ENCODE measurements at regions not wholly inside any gene's neighbourhood (a gene's known extent, or its start where the extent isn't known, plus 50 kb on each side); places are given as distances from the start of the nearest gene placed in this dataset.

GRCh38 chr7:25054819-25055519 is 70.1 kb downstream of the CYCS start:
- no peak overlapping the region for H3K27ac Mint-ChIP-seq
- 88 to 90% methylated on average over 2 to 6 of the region's 6 CpGs for WGBS, 2 experiments (ENCODE audit: insufficient coverage in 1 of 2, insufficient read length in 1 of 2)
- H3K4me3 Mint-ChIP-seq, result no peak overlapping the region

DNA sequence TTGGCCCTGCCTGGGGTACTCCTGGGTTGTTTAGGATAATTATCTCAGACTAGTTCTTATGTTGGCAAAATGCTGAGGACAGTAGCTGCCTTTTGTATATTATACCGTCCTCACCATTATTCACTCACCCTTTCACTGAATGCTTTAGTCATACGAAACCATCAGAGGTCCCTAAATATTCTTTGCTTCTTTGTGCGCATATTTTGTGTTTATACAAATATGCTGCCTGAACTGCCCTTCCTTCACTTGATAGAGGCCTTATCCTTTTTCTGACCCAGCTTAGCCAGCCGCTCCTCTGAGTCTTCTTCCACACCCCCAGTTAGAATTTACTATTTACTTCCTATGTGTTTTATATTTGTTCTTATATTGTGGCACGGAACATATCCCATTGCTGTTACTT is 70.2 kb upstream of the OSBPL3 start:
- 93 to 94% methylated on average over 3 to 5 of the region's 5 CpGs for WGBS, 2 experiments (ENCODE audit: insufficient coverage in 1 of 2, insufficient read length in 1 of 2)
- peaks cover 13% of the 10 kb centered on the region for H3K27me3 Mint-ChIP-seq (ENCODE audit: insufficient read depth)
- Histone ChIP-seq H3K9ac (ENCODE audit: extremely low read depth, low read length, poor library complexity, severe bottlenecking) (no peak overlapping the region), H3K9me3 (ENCODE audit: control insufficient read depth, low read length) (no peaks in the 10 kb centered on the region), H3K27me3 (ENCODE audit: control insufficient read depth, insufficient read depth, low read length, poor library complexity, severe bottlenecking) (no peaks in the 10 kb centered on the region), H3K4me1 (ENCODE audit: control insufficient read depth, insufficient read depth, low read length) (no peaks in the 10 kb centered on the region), H3K27ac (ENCODE audit: low read depth, low read length) (no peak overlapping the region), H3K36me3 (ENCODE audit: control insufficient read depth, insufficient read depth, low read length) (no peaks in the 10 kb centered on the region), H3K4me3 (ENCODE audit: low read length) (no peak overlapping the region)
- DNase-seq, result no peak
- TF ChIP-seq, protein P1, sequence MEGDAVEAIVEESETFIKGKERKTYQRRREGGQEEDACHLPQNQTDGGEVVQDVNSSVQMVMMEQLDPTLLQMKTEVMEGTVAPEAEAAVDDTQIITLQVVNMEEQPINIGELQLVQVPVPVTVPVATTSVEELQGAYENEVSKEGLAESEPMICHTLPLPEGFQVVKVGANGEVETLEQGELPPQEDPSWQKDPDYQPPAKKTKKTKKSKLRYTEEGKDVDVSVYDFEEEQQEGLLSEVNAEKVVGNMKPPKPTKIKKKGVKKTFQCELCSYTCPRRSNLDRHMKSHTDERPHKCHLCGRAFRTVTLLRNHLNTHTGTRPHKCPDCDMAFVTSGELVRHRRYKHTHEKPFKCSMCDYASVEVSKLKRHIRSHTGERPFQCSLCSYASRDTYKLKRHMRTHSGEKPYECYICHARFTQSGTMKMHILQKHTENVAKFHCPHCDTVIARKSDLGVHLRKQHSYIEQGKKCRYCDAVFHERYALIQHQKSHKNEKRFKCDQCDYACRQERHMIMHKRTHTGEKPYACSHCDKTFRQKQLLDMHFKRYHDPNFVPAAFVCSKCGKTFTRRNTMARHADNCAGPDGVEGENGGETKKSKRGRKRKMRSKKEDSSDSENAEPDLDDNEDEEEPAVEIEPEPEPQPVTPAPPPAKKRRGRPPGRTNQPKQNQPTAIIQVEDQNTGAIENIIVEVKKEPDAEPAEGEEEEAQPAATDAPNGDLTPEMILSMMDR (conservative IDR thresholded peaks at IDR 0.05), result no peak
- H3K4me3 Mint-ChIP-seq, result no peak overlapping the region
- peaks cover 19% of the 10 kb centered on the region for H3K9me3 Mint-ChIP-seq
- peaks cover 5% of the 10 kb centered on the region for H3K36me3 Mint-ChIP-seq (ENCODE audit: low read depth)
- peaks cover 2% of the 10 kb centered on the region for H3K4me1 Mint-ChIP-seq
- no peak overlapping the region for H3K27ac Mint-ChIP-seq

More at GRCh38 chr7:25054819-25055519, 70.1 kb downstream of the CYCS start:
- Histone ChIP-seq H3K27ac (ENCODE audit: low read depth, low read length) (no peak overlapping the region), H3K4me3 (ENCODE audit: low read length) (no peak overlapping the region), H3K36me3 (ENCODE audit: control insufficient read depth, insufficient read depth, low read length) (no peaks in the 10 kb centered on the region), H3K4me1 (ENCODE audit: control insufficient read depth, insufficient read depth, low read length) (no peaks in the 10 kb centered on the region), H3K27me3 (ENCODE audit: control insufficient read depth, insufficient read depth, low read length, poor library complexity, severe bottlenecking) (no peaks in the 10 kb centered on the region), H3K9ac (ENCODE audit: extremely low read depth, low read length, poor library complexity, severe bottlenecking) (no peak overlapping the region), H3K9me3 (ENCODE audit: control insufficient read depth, low read length) (peaks cover 5% of the 10 kb centered on the region)
- DNase-seq, result no peak
- TF ChIP-seq, protein P1 (conservative IDR thresholded peaks at IDR 0.05), result no peak
- no peaks in the 10 kb centered on the region for H3K36me3 Mint-ChIP-seq (ENCODE audit: low read depth)
- H3K4me1 Mint-ChIP-seq, result no peaks in the 10 kb centered on the region
- H3K27me3 Mint-ChIP-seq (ENCODE audit: insufficient read depth), result peaks cover 11% of the 10 kb centered on the region
- H3K9me3 Mint-ChIP-seq, result peaks cover 3% of the 10 kb centered on the region

- no peaks in the 10 kb centered on the region for H3K27me3 ChIP-seq (ENCODE audit: control insufficient read depth, insufficient read depth, low read length, poor library complexity, severe bottlenecking)
- TF ChIP-seq, protein P1 (conservative IDR thresholded peaks at IDR 0.05), result no peak
- Mint-ChIP-seq H3K36me3 (ENCODE audit: low read depth) (peaks cover 5% of the 10 kb centered on the region), H3K9me3 (peaks cover 19% of the 10 kb centered on the region), H3K27ac (no peak overlapping the region), H3K27me3 (ENCODE audit: insufficient read depth) (peaks cover 6% of the 10 kb centered on the region), H3K4me1 (peaks cover 2% of the 10 kb centered on the region), H3K4me3 (no peak overlapping the region)
- DNase-seq, result no peak
- WGBS, 2 experiments (ENCODE audit: insufficient coverage in 1 of 2, insufficient read length in 1 of 2), result 93 to 100% methylated on average over 1 of the region's 1 CpG
- no peaks in the 10 kb centered on the region for H3K4me1 ChIP-seq (ENCODE audit: control insufficient read depth, insufficient read depth, low read length)
- H3K27ac ChIP-seq (ENCODE audit: low read depth, low read length), result no peak overlapping the region
- H3K36me3 ChIP-seq (ENCODE audit: control insufficient read depth, insufficient read depth, low read length), result no peaks in the 10 kb centered on the region
- no peaks in the 10 kb centered on the region for H3K9me3 ChIP-seq (ENCODE audit: control insufficient read depth, low read length)
- H3K9ac ChIP-seq (ENCODE audit: extremely low read depth, low read length, poor library complexity, severe bottlenecking), result no peak overlapping the region
- peak overlapping the region; percentile 35 for H3K4me3 ChIP-seq (ENCODE audit: low read length)
Observed at GRCh38 chr7:25048444-25048834, 68.5 kb upstream of the OSBPL3 start.

All from endodermal cell (in vitro differentiated cells).